GM18909 (cell line): ENCODE measurements at regions not wholly inside any gene's neighbourhood (a gene's known extent, or its start where the extent isn't known, plus 50 kb on each side); places are given as distances from the start of the nearest gene placed in this dataset.
"Not testable (repeated sequence)": the region's sequence is repeated elsewhere in the genome, so short reads cannot be mapped to it uniquely, and the experiment has no call there.

ENCODE experiments used
- ATAC-seq: cut with Tn5 transposase; IDR thresholded peaks from one replicate; pipeline ENCODE4 v1.9.1; 2021; ENCODE audit warnings: mild to moderate bottlenecking; ENCODE audit not compliant: unreplicated experiment, poor library complexity

GRCh38 chr6:27599859-27600532, 127.1 kb upstream of the ZNF184 start:
- no peak for ATAC-seq

GRCh38 chr6:27597031-27597567, 124.2 kb upstream of the ZNF184 start:
- not testable (repeated sequence) for ATAC-seq

GRCh38 chr6:27593861-27594260, 121.0 kb upstream of the ZNF184 start:
- no peak for ATAC-seq

- ATAC-seq: peak; percentile 5
Measured at GRCh38 chr6:27593200-27593818, 120.4 kb upstream of the ZNF184 start.

GRCh38 chr6:27592481-27593199, 119.7 kb upstream of the ZNF184 start:
- ATAC-seq: peak; percentile 81

- no peak for ATAC-seq
Measured at GRCh38 chr6:27591699-27592480, 119.0 kb upstream of the ZNF184 start.

- ATAC-seq: not testable (repeated sequence)
Measured at GRCh38 chr6:27585316-27585715, 112.4 kb upstream of the ZNF184 start.

GRCh38 chr6:27584326-27584725, 111.4 kb upstream of the ZNF184 start:
- no peak for ATAC-seq

- ATAC-seq: no peak
Measured at GRCh38 chr6:27582928-27583725, 110.2 kb upstream of the ZNF184 start.

- no peak for ATAC-seq
Measured at GRCh38 chr6:27579973-27580372, 107.1 kb upstream of the ZNF184 start.

GRCh38 chr6:27577922-27578321, 105.0 kb upstream of the ZNF184 start:
- no peak for ATAC-seq

GRCh38 chr6:27575594-27576361, 102.9 kb upstream of the ZNF184 start:
- no peak for ATAC-seq

GRCh38 chr6:27568226-27568897, 95.5 kb upstream of the ZNF184 start:
- ATAC-seq: no peak

GRCh38 chr6:27565839-27566779, 93.2 kb upstream of the ZNF184 start:
- no peak for ATAC-seq

GRCh38 chr6:27562027-27562410, 89.1 kb upstream of the ZNF184 start:
- ATAC-seq: no peak

GRCh38 chr6:27558028-27558724, 85.3 kb upstream of the ZNF184 start:
- ATAC-seq: no peak

- ATAC-seq: no peak
Measured at GRCh38 chr6:27556406-27556805, 83.5 kb upstream of the ZNF184 start.
